Testis (tissue), 2 donors: ENCODE measurements at regions not wholly inside any gene's neighbourhood (a gene's known extent, or its start where the extent isn't known, plus 50 kb on each side); places are given as distances from the start of the nearest gene placed in this dataset.
"Not testable (repeated sequence)": the region's sequence is repeated elsewhere in the genome, so short reads cannot be mapped to it uniquely, and the experiment has no call there.

ENCODE experiments used
- CTCF ChIP-seq, 3 experiments: fragments of 450-650 bp in 2 of 3; fragments of 200-600 bp in 1 of 3; sonication (generic) in 1 of 3; IDR thresholded peaks; one replicate each; pipeline ENCODE4 v1.5.1; 2016 to 2019; ENCODE audit warnings: antibody characterized with exemption in 3 of 3, mild to moderate bottlenecking in 2 of 3, moderate library complexity in 1 of 3
- POLR2A ChIP-seq: fragments of 450-650 bp; IDR thresholded peaks from one replicate; pipeline ENCODE4 v1.6.1; 2017; ENCODE audit warnings: antibody characterized with exemption, mild to moderate bottlenecking, moderate library complexity

- not testable (repeated sequence) for TF ChIP-seq CTCF (IDR thresholded peaks at IDR 0.05); POLR2A
These were observed 1218.4 kb upstream of the TMEM132C start for GRCh38 chr12:127048525-127048924.
